ENCODE measurements at regions not wholly inside any gene's neighbourhood (a gene's known extent, or its start where the extent isn't known, plus 50 kb on each side); places are given as distances from the start of the nearest gene placed in this dataset.

DNA sequence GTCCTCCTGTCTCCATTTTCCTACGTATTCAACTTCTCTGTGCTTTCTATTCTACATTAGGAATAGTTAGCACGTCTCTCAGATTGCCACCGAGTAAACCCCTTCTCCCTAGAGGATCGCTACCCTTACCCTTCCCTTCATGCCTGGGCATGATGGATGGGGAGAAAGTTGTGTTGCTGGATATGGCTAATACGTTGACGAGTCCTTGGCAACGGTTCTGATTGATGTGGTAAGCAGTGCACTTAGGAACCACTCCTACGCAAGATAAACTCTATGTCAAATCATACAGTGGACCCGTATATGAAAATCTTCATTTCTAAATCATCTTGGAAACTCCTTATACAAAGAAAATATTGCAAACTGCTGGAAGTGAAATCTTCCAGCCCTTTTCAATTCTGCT, 224.5 kb downstream of the EFNB2 start:
- TF ChIP-seq, protein P1, sequence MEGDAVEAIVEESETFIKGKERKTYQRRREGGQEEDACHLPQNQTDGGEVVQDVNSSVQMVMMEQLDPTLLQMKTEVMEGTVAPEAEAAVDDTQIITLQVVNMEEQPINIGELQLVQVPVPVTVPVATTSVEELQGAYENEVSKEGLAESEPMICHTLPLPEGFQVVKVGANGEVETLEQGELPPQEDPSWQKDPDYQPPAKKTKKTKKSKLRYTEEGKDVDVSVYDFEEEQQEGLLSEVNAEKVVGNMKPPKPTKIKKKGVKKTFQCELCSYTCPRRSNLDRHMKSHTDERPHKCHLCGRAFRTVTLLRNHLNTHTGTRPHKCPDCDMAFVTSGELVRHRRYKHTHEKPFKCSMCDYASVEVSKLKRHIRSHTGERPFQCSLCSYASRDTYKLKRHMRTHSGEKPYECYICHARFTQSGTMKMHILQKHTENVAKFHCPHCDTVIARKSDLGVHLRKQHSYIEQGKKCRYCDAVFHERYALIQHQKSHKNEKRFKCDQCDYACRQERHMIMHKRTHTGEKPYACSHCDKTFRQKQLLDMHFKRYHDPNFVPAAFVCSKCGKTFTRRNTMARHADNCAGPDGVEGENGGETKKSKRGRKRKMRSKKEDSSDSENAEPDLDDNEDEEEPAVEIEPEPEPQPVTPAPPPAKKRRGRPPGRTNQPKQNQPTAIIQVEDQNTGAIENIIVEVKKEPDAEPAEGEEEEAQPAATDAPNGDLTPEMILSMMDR (conservative IDR thresholded peaks at IDR 0.05 in 1 of 2, IDR thresholded peaks at IDR 0.05 in 1 of 2; ENCODE audit: extremely low read depth in 1 of 2, insufficient read depth in 1 of 2, low read depth in 1 of 2, low read length in 2 of 2): no peak
- no peak for TF ChIP-seq EZH2 (IDR thresholded peaks at IDR 0.05; ENCODE audit: borderline replicate concordance, low read length)

Data from mammary epithelial cell (primary cell).